Adipose tissue (tissue), 3 donors: ENCODE measurements at regions not wholly inside any gene's neighbourhood (a gene's known extent, or its start where the extent isn't known, plus 50 kb on each side); places are given as distances from the start of the nearest gene placed in this dataset.

ENCODE experiments used
- H3K27ac ChIP-seq: one replicate; pipeline ENCODE4 v1.5.1; 2013; ENCODE audit warnings: low read depth, low read length
- whole genome bisulfite sequencing, 3 donors: extraction: QIAGEN DNeasy Blood & Tissue Kit; methylation state at CpG; one replicate each; pipeline ENCODE4 v1.1.7; 2013; 5-methylcytosine and 5-hydroxymethylcytosine counted together
- donor health status: healthy with polysubstance abuse.
- donor health status: Bipolar disorder and iron deficiency.
- donor health status: healthy.

DNA sequence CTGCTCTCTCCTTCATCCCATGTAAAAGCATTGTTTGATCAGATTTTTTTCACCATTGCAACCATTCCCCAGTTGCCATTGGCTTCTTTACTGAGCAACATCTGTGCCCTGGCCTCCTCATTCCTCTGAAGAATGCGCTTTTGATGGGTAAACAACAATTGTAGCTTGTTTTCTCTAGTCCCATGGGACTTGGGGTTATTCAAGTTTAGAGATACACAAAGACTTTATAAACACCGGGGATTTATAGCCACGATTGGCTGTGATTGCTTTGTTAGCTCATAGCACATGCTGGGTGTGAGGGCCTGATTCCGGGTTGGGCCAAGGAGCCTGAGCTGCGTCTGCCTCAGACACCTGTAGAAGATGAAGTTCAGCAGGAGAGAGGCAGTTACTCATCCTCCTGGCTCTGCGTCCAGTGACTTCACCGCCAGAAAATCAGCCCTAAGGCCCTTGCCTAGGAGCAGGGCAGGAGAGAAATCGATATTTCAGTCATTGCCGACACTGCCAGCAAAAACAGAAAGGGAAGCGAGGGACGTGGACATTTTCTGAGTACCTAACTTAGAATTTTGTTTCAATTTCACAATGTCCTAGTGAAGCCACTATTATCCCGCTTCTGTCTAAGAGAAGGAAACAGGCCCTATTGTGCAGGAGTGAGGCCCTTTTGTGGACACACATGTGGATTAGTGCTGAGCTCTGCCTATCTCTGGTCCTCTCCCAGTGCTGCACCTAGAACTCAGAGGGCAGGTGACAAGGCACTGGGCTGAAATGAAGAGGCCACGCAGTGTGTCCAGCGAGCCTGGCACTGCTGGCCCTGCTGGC, 159.8 kb upstream of the USP24 start:
- no peak overlapping the region for H3K27ac ChIP-seq
- 77 to 83% (median 81%) methylated on average over 14 of the region's 14 CpGs for WGBS, 3 donors

DNA sequence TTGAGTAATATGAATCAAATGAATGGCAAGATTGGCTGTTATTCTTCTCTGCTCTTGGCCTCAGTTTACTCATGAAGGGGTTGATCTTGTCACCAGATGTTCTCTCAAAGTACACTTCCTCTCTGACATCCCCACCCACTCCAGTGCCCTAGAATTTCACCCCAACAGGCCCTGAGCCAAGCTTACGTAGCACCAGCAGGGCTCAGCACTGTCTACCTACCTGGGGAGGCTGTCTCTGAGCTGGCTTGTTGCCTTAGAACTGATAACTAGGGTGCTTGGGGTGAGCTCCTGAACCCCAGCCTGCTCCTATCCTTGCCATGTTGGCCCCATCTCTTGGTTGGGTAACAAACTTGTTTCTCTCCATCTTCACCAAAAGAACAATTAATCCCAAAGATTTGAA, 159.1 kb upstream of the USP24 start:
- WGBS, 3 donors: 91 to 100% (median 94%) methylated on average over 1 of the region's 1 CpG
- no peak overlapping the region for H3K27ac ChIP-seq

DNA sequence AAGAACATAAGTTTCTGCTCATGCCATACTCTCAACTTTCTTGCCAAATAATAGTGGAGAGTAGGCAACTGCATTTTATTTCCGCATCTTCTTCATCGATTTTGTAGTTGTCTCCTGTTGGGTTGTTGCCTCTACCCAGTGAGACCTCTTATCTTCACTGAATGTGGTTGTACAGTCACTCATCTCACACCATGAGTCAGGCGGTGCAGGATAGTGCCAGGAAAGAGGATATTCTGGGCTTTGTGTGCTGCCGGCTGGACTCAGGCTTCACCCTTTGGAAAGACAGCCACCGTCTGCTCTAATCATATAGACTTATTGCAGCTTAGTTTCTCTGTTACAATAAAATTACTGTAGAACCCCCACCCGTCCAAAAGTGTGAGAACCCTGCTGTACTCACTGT, 154.3 kb upstream of the USP24 start:
- WGBS, 3 donors: 81 to 88% (median 86%) methylated on average over 6 of the region's 6 CpGs
- no peak overlapping the region for H3K27ac ChIP-seq

DNA sequence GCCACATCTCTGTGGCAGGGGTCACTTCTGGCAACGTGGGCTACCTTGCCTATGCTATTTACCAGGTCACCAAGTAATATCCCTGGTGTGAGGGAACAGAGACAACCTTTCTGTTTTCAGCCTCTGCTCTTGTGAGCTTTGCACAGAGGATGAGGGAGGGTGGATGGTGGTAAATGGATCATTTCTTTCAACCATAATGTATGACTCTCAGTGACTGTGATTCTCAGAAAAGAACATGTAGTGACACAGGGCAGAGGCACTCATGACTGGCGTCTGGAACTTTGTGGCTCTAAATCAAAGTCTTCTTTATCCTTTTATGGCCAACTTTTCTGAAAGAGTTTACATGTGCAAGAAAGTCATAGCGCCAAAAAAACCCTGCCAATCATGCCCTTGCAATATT, 153.5 kb upstream of the USP24 start:
- WGBS, 3 donors: 56 to 84% (median 81%) methylated on average over 3 of the region's 3 CpGs
- no peak overlapping the region for H3K27ac ChIP-seq

DNA sequence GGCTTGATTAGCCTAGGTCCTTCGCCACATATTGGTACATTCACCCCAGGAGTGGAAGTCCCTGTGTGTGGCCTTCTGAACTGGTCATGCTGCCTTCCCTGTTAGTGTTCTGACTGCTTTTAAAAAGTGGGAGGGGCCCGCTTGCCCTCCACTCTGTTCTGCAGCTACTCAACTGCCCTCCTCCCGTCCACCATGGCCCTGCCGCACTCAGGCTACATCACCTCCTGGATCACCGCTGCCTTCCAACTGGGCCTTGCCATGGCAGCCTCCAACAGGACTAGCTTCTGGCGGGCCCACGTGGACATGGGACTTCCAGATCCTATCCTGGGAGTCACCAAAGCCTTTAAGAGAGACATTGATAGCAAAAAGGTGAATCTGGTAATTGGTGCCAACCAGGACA, 152.1 kb upstream of the USP24 start:
- H3K27ac ChIP-seq: no peak overlapping the region
- 84 to 93% (median 89%) methylated on average over 7 of the region's 7 CpGs for WGBS, 3 donors

DNA sequence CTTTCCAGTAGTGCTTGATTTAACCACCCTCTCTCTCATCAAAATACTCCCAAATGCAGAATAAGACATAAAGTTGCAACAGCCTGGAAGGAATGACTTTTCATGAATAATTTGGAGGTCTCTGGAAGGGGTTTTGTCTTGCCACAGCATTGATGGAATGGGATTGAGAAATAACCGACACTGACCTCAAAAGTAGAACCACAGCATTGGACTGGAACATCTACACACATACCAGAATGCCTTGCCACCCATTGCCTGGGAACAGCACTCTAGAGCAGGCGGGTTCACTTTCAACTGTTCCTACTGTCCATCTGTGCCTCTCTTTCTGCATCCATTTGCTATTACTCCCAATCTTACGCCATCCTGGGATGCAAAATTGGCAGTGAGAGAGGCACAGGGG, 149.1 kb upstream of the USP24 start:
- 83 to 89% (median 88%) methylated on average over 3 of the region's 3 CpGs for WGBS, 3 donors
- no peak overlapping the region for H3K27ac ChIP-seq

DNA sequence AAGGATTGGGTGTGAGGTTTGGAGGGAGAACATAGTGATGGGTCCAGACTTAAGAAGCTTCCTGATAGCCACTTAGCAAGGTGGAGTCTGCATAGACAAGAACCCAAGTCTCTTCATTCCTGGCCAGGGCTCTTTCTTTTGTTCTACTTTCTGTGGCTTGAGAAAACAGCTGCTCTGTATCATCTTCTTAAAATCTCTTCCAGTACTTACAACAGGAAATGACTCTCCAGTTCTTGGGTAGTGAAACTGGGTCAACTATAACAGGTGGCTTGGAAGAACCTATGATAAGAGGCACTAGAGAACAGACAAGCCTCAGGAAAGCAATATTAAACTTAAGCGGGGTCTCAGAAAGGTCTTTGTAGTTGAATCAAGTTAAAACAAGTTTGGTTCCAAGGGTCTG, 148.1 kb upstream of the USP24 start:
- 59 to 88% (median 64%) methylated on average over 1 of the region's 1 CpG for WGBS, 3 donors
- H3K27ac ChIP-seq: no peak overlapping the region

DNA sequence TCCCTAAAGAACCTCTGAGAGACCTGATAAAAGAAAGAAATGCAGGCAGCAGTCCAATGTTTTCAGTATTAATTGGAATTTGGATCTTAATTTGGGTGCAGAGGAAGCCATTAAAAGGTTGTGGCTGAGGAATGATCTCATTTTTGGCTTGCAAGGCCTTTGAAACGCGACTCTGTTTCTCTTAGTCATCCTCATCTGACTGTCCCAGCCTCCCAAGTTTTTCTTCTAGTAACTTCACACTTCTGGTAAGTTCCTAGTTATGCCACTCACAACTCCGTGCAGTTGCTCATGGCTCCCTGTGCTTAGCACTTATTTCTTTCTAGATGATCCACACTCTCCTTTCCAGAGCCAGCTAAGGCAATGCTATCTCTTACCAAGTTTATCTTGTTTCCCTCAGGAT, 147.4 kb upstream of the USP24 start:
- WGBS, 3 donors: 20 to 63% (median 25%) methylated on average over 3 of the region's 3 CpGs
- H3K27ac ChIP-seq: no peak overlapping the region

DNA sequence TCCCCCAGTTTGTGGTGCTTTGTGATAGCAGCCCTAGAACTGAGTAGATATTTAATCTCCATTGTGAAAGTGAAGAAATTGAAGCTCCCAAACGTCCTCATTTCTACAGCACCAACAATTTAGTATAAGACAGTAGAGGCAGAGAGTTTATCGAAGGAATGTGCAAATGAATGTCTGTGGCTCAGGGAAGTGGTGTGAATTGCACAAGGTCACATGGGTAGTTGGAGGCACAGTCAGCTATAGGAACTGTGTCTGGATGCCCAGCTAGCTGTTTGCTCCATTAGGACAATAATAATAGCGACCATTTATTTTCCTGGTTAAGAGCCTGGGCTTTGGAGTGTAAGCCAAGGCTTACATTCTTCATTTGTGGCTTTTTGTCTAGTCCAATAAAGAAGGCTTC, 144.4 kb upstream of the USP24 start:
- WGBS, 3 donors: 74 to 83% (median 83%) methylated on average over 3 of the region's 3 CpGs
- no peak overlapping the region for H3K27ac ChIP-seq

DNA sequence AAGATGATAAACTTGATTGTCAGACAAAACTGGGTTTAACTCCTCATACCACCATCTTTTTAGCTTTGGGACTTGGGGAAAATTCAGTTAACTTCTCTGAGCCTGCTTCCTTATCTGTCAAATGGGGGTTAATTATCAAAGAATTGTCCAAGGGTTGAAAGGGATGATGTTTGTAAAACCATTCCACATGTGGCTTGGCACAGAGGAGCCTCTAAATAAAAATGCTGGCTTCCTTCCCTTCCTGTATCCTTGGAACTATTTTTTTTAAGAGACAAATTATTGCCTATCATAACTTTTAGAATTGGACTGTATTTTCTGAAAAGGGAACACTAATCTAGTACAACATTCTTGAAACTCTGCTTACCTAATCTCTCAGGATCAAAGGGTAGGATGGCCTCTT, 143.4 kb upstream of the USP24 start:
- no peak overlapping the region for H3K27ac ChIP-seq

DNA sequence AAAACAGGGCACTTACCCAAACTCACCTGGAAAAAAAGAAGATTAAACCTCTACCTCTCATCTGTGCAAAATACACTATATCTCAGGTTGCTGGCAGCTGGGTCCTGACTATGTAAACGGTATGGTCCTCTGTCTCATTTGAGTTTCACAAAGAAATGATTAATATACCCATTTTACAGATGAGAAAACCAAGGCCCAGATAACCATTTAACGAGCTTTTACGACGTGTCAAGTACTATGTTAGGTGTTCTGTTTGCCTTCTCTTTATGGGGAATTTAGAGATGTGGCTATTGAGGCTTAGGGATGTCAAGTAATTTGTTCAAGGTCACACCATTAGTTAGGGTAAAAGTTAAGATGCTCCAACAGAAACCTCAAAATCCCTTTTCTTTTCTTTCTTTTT, 140.4 kb upstream of the USP24 start:
- WGBS, 3 donors: 83 to 96% (median 92%) methylated on average over 4 of the region's 4 CpGs
- H3K27ac ChIP-seq: no peak overlapping the region

DNA sequence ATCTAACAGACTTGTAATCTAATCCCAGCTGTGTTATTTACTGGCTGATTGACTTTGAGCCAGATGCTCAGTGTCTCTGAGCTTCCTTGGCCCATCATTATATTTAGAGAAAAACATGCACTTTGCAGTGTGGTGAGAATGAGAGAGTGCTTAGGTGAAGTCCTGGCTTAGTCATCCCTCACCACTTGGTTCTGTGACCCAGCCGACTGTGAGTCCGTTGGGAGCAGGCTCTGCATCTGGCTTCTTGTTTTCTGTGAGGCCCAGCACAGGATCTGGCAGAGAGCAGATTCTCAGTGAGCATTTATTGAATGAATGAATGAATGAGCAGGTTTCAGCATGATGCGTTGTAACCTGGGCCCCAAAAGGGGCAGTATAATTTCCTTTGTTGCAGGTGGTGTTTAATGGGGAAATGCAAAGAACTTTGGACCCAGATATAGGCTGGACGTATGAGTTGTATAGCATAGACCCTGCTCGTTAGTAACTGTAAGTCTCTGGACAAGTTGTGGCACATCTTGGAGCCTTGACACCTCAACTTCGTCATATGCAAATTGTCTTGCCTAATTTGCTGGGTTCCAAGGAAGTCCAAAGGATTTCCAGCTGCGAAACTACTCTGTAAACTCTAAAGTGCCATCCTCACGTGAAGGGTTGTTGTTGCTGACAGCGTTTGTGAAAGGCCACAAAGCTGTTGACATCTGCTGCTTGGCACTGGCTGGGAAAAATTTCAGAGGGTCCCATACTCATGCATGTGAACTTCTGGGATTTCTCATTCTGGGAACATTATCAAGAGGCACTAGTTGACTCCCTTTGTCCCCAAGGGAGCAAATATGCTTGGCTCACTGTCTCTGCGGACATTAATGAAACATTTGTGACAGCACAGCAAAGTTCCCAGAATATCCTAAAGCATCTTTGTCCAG, 138.8 kb upstream of the USP24 start:
- no peak overlapping the region for H3K27ac ChIP-seq
- WGBS, 3 donors: 68 to 76% (median 74%) methylated on average over 10 of the region's 10 CpGs

DNA sequence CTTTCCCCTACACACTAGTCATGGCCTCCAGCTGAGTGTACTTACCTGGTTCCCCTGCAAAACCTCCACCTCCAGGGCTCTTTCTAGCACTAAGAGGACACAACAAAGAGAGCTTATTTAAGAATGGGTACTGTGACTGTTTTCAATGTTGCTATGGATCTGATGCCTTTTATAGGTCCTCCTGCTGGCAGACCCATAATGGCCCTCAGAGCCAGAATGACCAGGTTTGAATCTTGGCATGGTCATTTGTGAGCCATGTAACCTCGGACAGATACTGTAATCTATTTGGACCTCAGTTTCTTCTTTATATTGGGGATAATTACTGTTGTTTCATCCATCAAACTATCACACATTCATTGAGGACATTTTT, 137.6 kb upstream of the USP24 start:
- WGBS, 3 donors: 56 to 84% (median 65%) methylated on average over 1 of the region's 1 CpG
- no peak overlapping the region for H3K27ac ChIP-seq

DNA sequence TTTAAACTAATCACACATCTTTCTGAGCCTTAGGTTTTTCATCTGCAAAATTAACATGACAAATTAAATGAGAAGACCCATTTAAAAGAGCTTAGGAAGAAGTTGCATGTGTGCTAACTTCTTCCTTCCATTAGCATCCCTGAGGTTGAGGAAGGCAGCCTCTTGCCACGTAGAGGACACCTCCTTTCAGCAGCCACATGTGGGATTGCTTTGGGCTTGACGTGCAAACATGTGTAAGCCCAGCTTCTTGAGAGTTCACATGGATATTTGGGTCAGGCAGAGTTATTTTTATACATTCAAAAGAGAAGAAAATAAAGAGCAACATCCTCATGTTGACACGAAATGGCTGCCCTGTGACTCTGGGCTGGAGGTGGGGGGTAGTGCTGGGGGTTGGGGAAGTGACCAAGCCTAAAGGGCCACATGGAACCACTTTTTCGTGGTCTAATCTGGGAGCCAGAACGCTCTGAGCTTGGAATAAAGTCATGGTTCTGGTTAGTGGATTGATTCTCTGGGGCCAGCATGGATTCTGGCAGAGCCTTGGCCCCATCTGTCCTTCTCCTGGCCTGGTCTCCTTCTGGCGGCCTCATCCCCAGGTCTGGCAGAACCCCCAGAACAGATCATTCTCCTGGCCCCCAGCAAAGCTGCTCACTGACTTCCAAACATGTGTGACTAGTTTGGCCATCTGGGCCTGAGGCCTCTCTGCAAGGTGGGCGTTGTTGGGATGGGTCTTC, 137.1 kb upstream of the USP24 start:
- no peak overlapping the region for H3K27ac ChIP-seq
- WGBS, 3 donors: 65 to 75% (median 69%) methylated on average over 7 of the region's 7 CpGs

DNA sequence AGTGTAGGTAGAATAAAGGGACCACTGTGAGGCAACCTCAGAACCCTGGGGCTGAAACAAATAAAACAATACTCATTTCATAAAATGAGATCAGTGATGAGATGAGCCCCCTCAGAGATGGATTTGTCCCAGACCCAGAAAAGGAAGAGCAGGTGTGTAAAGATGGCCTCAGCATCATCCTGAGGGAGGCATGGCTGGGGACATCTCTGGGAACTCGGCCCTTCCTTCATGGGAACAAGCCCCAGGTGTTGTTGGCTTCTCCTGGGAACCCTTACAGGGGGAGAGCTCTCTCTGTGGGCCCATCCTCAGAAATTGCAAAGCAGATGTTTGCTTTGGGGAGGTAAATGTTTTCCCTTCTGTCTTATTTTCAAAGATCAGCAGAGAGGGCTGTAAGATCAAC, 133.2 kb upstream of the USP24 start:
- H3K27ac ChIP-seq: no peak overlapping the region
- 0 to 24% (median 0%) methylated on average over 1 of the region's 1 CpG for WGBS, 3 donors

DNA sequence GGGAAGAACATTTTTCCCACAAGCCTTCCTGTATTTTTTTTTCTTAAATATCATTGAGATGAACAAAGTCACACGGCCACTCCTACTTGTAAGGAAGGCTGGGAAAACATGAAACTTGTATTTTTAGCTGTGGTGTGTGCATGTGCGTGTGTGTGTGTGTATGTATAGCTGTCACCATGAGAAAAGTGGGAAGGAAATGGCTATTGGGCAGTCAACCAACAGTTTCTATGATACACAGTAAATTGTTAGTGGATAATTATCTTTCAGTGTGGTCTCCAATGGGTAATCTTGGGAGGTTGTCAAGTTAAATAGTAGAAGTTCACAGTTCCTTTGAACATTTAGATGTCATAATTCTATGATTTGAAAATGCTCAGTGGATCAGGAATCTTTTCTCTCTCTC, 132.7 kb upstream of the USP24 start:
- 53 to 74% (median 61%) methylated on average over 2 of the region's 2 CpGs for WGBS, 3 donors

DNA sequence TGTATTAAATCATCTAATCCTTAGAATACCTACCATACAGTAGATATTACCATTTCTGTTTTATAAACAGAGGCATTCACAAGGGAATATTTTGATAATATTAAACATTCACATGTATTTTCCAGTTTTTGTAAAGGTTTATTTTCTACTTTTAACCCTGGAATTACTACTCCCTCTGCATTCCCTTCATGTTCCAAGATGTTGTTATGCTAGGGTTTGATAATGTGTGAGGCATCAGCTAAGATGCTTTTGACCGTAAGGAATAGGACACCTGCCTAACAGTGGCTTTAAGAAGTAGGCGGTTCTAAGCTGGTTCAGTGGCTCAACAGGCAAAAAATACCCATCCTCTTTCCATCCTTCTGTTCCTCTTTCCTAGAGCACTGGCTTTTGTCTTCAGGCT, 131.9 kb upstream of the USP24 start:
- no peak overlapping the region for H3K27ac ChIP-seq
- WGBS, 3 donors: 84 to 94% (median 91%) methylated on average over 2 of the region's 2 CpGs

More for the DNA sequence above, 132.7 kb upstream of the USP24 start:
- no peak overlapping the region for H3K27ac ChIP-seq

DNA sequence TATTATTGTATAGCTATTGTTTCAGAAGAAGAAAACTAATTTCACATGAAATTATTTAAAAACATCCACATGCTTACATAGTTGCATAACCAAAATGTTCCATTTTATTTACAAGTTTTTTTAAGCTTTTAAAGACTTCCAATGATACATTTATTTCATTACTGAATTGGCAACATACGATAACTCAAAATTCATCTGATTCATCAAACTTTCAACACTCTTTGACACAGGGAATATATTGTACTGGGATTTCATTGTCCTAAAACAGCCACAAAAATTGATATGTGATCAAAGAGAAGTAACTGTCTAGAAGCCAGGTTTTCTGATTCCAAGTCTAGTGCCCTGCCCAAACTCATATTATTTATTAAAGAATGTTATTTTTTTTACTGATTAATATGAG, 131.4 kb upstream of the USP24 start:
- 62 to 93% (median 80%) methylated on average over 1 of the region's 1 CpG for WGBS, 3 donors
- no peak overlapping the region for H3K27ac ChIP-seq

DNA sequence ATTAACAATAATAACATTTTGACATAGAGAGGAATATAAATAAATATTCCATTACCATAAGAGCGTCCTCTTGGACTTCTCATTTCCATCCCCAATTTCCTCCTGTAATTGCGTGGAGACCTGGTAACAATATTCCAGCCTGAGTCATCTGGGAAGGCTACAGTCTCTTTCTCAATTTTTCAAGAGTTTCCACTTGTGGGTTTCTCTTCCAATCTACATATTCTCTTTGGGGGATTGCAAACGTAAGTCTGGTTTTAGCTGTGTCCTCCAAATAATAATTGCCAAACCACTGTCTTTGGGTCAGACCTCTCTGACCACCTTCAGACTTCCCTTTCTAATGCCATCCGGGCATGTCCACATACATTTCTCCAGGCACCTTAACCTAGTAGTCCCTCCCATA, 124.5 kb upstream of the USP24 start:
- WGBS, 3 donors: 81 to 94% (median 92%) methylated on average over 4 of the region's 4 CpGs
- H3K27ac ChIP-seq: no peak overlapping the region
